ENCODE measurements at regions not wholly inside any gene's neighbourhood (a gene's known extent, or its start where the extent isn't known, plus 50 kb on each side); places are given as distances from the start of the nearest gene placed in this dataset.
A peak's percentile ranks its signal among the peaks of the same experiment; 100 is the strongest.

DNA sequence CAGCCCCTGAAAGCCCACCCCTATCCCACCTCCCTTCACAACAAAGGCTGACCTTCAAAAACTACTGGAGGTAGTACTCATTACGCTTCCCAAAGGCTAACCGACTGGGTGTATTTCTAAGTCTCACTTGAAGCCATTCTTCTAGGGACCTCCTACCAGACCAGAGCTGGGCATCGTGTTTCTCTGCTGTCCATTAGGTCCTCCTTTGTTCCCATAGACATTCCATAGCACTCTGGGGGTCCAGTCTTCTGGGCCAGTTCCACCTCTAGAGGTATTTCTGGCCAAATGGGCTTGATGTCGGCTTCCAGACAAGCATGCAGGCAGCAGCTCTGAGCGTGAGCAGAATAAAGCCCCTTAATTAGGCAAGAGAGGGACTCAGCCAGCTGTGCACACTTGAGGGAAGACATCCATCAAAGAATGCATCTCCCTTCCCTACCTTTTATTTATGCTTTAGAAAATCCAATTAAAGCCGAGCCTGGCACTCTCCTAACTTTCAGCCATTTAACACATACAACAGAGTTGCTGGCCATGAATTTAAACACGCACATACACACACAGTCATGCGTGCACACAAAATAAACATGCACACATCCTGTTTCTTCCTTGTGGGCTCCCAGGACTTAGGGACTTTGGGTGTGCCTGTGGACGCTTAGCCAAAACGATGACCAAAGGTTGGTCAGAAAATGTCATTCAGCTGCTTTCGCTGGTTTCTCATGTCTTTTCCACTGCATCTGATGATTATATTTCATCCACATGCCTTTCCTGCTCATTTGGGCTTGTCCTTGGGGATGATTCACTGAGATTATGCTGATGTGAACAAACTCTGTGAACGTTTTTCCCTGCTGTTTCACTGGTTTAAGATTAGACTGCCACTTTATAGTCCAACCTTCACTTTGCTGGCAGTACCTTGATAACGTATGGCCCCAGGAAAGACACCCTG is 362.0 kb upstream of the NFE2L3 start:
- intact Hi-C loops (cut with DNase I): no loop called here
- no peak for DNase-seq

- intact Hi-C loops (cut with DNase I): no loop called here
- no peak for DNase-seq
These were observed 361.0 kb upstream of the NFE2L3 start for GRCh38 chr7:25790963-25791362.

- no peak for DNase-seq
- intact Hi-C loops (cut with DNase I): no loop called here
These were observed 359.4 kb upstream of the NFE2L3 start for GRCh38 chr7:25792586-25792985.

DNA sequence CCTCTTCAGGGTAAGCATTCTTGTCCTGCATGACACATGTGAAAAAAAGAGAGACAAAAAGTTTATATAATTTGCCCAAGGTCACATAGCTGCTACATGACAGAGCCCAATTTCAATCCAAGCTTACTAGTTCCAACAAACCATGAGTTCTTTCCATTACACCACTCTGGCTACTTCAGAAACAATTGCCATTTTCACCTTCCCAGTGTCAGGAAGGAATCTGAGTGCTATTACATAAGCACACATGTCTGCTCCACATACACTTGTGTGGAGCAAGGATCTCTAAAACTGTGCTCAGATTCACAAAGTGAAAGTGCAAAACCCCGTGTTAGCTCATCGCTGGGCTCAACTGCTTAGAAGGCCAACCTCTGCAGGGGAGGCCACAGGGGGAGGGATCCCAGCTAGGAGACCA is 356.2 kb upstream of the NFE2L3 start:
- intact Hi-C loops (cut with DNase I): no loop called here
- no peak for DNase-seq

DNA sequence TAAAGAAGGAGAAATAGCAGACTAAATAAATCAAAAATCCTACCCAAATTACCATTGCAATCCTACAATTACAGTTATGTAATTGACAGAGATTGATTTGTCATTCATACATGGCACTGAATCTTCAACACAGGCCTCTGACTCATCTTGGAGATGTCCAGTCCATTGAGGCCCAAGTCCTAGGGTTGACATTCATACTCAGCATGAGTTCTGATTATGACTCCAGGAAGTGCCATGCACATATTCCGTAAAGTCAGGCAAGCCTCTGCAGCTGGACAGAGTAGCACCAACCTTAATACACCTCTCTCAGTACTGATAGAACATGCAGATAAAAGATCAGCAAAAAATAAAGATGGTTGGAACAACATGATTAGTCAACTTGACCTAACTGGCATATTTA is 353.7 kb upstream of the NFE2L3 start:
- DNase-seq: no peak
- intact Hi-C loops (cut with DNase I): no loop called here

GRCh38 chr7:25801214-25801613 is 350.8 kb upstream of the NFE2L3 start:
- intact Hi-C loops (cut with DNase I): no loop called here
- no peak for DNase-seq

DNA sequence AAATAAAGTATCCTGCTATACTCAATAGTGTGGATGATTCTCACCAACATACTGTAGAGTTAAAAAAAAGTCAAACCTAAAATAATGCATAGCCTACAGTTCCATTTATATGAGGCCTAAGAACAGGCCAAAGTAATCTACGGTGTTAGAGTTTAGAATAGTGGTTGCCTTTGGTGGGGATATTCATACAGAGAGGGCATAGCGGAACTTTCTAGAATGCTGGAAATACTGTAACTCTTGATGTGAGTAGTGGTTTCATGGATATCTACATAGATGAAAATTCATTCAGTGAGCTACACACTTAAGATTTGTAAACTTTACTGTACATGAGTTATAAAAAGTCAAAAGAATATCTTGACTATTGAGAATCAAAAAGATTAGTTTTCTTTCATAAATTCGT is 349.9 kb upstream of the NFE2L3 start:
- no peak for DNase-seq
- intact Hi-C loops (cut with DNase I): no loop called here

GRCh38 chr7:25802473-25802872 is 349.5 kb upstream of the NFE2L3 start:
- intact Hi-C loops (cut with DNase I): no loop called here
- no peak for DNase-seq

DNA sequence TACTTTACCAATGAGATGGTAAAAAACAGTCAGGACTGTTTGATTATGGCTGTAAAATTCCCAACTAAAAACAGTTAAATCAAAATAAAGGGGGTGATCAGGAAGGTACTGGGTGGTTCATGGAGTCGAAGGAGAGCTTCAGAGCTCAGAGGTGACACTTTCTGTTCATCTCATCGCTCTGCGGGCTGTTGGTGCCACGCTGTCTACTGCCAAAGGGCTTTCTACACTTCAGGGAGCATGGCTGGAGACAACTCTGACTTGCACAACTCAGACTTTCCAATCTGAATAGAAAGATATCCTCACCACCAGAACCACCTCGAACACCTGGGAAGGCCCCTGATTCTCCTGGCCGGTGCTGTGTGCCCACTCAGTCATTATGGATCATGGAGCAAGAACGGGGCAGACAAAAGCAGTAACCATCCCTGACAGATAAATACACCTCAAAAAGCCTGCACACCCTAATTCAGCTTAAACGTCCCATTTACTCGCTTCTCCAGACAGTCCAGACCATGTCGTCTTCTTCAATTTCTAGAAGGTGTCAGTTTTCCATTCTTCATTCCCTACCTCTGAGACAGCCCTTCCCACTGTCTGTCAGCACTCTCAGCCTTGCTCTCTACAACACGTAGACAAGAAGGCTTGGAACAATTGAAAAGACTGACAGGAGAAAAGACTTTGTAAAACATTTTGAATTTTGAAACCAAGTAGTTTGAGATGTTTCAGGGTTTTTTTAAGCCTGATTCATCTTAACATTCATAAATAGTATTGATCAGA is 348.7 kb upstream of the NFE2L3 start:
- intact Hi-C loops (cut with DNase I): no loop called here
- DNase-seq: peak in 3 of 42 donors; percentile 23 to 50 (median 30)

DNA sequence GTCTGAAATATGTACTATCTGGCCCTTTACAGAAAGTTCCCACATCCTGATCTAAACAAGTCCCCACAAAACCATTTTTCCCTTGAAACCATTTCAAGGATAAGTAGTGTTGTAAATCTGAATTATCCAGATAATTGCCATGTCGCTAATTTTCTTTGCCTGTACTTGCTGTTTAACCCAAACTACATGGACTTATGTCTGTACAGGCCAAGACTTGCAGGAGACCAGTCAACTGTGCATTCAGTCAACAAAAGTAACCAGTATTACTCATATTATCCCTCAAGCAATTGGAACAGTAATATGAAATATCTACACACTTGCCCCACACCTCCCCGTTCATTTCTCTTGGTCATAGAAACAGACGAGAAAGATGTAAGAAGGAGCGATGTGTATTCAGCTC is 347.8 kb upstream of the NFE2L3 start:
- DNase-seq: no peak
- intact Hi-C loops (cut with DNase I): no loop called here

- intact Hi-C loops (cut with DNase I): no loop called here
- DNase-seq: peak in 1 of 42 donors; percentile 38
These were observed 346.8 kb upstream of the NFE2L3 start for GRCh38 chr7:25805027-25805687.

- no peak for DNase-seq
- intact Hi-C loops (cut with DNase I): no loop called here
These were observed 344.8 kb upstream of the NFE2L3 start for GRCh38 chr7:25807086-25807611.

GRCh38 chr7:25809441-25809840 is 342.6 kb upstream of the NFE2L3 start:
- no peak for DNase-seq
- intact Hi-C loops (cut with DNase I): no loop called here

DNA sequence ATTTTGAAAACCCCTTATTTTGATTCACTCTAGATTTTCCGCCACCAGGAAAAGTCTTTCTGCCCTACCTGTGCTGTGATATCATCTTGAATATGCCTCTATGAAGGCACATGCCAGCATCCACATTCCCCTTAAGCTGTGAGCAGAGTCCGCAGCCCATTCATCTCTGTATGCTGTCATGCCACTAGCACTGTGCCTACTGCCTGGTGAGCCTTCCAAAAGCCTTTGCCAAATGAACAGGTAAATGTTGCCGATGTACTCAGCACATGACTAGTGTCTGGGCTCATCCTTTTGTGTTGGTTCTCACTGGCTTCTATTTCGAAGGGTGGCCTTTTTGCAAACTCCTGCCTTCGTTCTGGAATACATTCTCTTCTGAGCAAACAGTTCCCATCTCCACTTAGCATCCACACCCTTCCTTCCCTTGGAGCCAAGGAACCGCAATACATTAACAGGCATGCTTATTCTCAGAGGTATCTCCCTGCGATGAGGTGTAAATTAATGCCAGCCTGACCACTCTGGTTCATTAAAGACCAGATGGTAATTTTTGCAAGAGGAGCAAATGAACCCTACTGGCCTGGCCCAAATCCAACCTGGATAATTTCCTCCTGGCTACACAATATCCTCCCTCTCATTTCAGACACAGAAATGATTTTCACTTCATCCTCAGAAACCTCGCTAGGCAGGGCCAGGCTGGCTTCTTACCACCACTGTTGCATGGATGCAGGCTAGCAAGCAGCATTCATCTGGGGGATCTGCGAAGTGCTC is 339.7 kb upstream of the NFE2L3 start:
- no peak for DNase-seq
- intact Hi-C loops (cut with DNase I): no loop called here

DNA sequence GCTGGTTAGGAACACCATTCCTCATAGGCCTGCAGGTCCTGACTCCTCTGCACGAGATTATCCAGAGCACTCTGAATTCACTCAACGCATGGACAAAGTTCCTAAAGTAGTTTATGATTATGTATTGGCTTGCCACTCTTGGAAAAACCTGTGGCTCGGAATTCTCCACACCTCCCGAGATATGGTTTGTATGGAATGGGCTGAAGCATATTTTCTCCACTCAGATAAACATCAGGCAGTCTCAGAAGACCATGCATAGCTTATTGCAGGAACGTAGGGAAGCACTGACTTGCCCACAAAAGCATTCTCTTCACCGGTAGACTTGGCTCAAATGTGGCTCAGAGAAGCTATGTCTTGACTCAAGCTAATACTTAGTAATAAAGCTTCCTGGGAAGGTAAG is 338.6 kb upstream of the NFE2L3 start:
- no peak for DNase-seq
- intact Hi-C loops (cut with DNase I): no loop called here

DNA sequence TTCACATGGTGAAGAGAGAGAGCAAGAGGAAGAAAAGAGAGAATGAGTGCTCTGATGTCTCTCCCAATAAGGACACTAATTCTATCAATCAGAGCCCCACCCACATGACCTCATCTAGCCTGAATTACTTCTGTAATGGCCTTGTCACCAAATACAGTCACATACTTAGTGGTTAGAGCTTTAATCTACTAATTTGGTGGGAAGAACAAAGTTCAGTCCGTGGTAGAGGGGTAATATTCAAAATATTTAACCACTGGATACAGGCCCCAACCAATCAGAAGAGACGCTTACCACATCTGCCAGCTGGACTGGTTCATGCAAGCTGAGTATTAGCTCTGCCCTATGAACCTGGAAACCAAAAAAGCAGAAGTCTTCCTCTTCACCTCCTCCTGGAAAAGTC is 336.3 kb upstream of the NFE2L3 start:
- intact Hi-C loops (cut with DNase I): no loop called here
- DNase-seq: no peak

- no peak for DNase-seq
- intact Hi-C loops (cut with DNase I): no loop called here
These were observed 331.5 kb upstream of the NFE2L3 start for GRCh38 chr7:25820432-25821040.

DNA sequence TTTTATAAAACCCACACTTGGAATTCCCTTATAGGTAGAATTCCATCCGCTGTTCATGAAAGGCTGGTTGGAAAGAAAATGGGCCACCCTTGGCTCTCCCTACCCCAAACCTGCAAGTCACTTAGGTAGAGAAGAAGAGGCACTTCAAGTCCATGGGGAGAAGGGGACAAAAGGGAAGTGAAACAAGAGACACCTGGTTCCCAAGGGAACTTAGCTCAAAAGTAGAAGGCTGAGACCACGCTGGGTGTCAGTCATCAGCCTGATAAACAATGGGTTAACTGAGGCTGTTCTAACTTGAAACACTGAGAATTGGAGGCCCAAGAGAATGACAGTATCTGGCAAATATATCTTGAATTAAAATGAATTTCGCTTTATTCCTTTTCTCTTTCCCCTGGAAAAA is 330.8 kb upstream of the NFE2L3 start:
- DNase-seq: no peak
- intact Hi-C loops (cut with DNase I): no loop called here

- intact Hi-C loops (cut with DNase I): no loop called here
These were observed 329.2 kb upstream of the NFE2L3 start for GRCh38 chr7:25822823-25823222.

More at GRCh38 chr7:25822823-25823222, 329.2 kb upstream of the NFE2L3 start:
- DNase-seq: no peak
